ENCODE measurements at regions not wholly inside any gene's neighbourhood (a gene's known extent, or its start where the extent isn't known, plus 50 kb on each side); places are given as distances from the start of the nearest gene placed in this dataset.
"Not testable (repeated sequence)": the region's sequence is repeated elsewhere in the genome, so short reads cannot be mapped to it uniquely, and the experiment has no call there.

DNA sequence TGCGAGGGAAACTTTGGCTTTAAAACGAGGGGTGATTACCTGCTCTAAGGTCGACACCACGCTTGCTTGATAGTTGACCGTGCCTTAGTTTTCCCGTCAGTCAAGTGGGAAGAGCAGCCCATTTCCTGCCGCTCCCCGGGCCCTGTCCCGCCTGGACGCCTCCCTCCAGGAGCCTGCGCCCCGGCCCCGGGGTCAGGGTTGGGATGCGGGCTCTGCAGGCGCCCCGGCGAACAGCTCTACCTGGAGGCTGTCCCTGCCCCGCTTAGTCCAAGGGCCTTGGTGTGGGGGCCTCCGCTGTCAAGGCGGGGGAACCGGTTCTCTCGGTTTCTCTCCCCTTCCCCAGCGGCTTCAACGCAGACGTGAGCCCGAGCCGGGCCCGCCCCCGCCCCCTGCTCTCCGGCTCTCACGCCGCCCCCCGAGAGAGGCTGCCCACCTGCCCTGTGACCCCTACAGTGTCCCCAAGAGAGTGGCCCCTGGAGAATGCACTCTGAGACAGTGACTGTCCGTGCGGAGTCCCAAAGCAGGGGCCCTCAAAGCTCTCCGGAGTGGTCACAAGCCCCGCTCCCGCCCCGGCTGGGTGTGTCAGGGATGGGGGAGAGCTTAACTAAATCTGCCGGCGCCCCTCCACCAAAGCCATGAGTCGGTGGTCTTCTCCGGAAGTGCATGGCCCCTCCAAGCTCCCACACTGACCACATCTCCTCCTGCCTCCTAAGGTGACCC is 117.4 kb upstream of the SMURF2 start:
- H3K4me3 ChIP-seq (ENCODE audit: control insufficient read depth, low read depth, low read length): no peak overlapping the region
- DNase-seq (ENCODE audit: low read depth): no peak
- TF ChIP-seq, protein P1, sequence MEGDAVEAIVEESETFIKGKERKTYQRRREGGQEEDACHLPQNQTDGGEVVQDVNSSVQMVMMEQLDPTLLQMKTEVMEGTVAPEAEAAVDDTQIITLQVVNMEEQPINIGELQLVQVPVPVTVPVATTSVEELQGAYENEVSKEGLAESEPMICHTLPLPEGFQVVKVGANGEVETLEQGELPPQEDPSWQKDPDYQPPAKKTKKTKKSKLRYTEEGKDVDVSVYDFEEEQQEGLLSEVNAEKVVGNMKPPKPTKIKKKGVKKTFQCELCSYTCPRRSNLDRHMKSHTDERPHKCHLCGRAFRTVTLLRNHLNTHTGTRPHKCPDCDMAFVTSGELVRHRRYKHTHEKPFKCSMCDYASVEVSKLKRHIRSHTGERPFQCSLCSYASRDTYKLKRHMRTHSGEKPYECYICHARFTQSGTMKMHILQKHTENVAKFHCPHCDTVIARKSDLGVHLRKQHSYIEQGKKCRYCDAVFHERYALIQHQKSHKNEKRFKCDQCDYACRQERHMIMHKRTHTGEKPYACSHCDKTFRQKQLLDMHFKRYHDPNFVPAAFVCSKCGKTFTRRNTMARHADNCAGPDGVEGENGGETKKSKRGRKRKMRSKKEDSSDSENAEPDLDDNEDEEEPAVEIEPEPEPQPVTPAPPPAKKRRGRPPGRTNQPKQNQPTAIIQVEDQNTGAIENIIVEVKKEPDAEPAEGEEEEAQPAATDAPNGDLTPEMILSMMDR (IDR thresholded peaks at IDR 0.05; ENCODE audit: control insufficient read depth, insufficient read depth, low read depth, low read length, missing control alignments): no peak

DNA sequence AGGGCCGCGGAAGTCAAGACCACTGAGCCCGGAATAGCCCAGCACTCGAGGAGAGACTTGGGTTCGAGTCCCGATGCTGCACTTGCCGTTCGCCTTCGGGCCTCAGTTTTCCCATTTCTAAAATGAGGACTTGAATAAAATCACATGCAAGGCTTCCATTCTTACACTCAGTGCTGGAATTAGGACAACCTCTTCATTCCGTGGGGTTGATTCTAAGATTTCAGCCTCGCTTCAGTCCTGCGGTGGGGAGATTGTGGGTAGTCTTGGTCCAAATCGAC is 116.9 kb upstream of the SMURF2 start:
- H3K4me3 ChIP-seq (ENCODE audit: control insufficient read depth, low read depth, low read length); DNase-seq (ENCODE audit: low read depth): not testable (repeated sequence)

DNA sequence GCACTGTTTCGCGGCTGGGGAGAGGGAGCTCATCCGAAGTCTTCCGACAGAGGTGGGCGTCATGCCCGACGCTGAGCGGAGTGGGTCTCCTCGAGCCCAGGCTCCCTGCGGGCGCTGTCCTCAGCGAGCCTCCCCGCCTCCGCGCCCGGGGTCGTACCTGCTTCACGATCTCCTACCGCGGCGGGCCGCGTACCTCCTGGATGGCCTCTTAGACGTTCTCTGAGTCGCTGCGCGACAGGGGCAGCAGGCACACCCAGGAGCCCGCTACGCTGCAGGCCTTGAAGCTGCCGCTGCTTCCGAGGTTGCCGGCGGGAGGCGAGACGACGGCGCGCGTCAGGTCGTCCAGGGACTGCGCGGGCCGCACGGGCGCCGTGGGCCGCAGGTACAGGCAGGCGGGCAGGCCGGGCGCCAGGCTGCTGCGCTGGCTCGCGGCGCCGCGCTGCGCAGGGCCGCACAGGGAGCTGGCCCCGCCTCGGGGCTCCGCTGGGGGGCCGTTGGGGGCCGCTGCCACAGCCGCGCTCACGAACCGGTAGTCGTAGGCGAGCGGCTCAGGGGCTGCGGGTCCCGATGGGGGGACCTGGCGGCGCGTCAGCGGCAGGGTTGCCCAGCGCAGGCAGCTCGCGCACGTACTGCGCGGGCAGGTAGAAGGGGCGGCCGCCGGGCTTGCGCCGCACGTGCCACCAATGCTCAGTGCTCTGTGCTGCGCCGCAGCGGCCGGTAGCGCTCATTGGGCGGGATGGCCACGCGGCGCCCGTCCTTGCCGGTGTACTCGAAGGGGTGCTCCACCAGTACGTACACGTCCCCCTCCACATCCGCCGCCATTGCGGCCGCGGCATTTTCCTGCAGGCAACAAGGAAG is 116.4 kb upstream of the SMURF2 start:
- TF ChIP-seq, protein P1 (IDR thresholded peaks at IDR 0.05; ENCODE audit: control insufficient read depth, insufficient read depth, low read depth, low read length, missing control alignments): no peak
- no peak overlapping the region for H3K4me3 ChIP-seq (ENCODE audit: control insufficient read depth, low read depth, low read length)
- no peak for DNase-seq (ENCODE audit: low read depth)

DNA sequence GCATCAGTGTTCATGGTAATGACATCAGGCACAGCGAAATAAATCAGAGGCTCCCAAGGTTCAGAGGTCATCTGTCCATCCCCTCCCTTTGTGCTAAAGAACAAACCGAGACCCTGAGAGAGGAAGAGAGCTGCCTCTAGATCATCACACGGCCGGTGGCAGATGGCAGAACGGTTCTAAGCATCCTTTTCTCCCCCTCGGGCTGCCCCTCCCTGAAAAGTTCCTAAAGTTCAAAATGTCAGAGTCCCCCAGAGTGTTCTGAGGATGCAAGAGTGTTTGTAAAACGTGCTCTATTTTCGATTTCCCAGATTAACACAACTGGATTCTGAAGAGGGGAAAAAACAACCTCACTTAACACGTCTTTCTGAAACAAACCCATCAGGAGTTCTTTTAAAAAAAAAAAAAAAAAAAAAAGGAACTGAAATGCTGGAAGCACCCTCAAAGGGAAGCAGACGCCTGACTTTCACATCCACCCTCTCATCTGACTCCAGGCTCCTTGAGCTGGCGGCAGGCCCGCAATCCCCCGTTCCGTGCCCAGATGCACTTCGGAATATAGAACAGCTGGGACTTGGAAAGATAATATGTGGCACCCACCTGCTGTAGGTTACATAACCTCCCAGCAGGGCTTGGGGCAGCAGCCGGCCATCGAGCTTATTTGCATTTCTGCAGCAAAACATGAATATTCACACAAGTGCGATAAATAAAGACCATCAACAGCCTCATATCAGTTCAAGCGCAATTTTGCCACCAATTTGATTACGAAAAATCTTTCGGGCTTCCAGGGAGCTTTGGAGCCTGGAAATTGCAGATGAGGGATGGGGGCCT is 115.5 kb upstream of the SMURF2 start:
- DNase-seq (ENCODE audit: low read depth): no peak
- H3K4me3 ChIP-seq (ENCODE audit: control insufficient read depth, low read depth, low read length): no peak overlapping the region
- TF ChIP-seq, protein P1 (IDR thresholded peaks at IDR 0.05; ENCODE audit: control insufficient read depth, insufficient read depth, low read depth, low read length, missing control alignments): no peak

DNA sequence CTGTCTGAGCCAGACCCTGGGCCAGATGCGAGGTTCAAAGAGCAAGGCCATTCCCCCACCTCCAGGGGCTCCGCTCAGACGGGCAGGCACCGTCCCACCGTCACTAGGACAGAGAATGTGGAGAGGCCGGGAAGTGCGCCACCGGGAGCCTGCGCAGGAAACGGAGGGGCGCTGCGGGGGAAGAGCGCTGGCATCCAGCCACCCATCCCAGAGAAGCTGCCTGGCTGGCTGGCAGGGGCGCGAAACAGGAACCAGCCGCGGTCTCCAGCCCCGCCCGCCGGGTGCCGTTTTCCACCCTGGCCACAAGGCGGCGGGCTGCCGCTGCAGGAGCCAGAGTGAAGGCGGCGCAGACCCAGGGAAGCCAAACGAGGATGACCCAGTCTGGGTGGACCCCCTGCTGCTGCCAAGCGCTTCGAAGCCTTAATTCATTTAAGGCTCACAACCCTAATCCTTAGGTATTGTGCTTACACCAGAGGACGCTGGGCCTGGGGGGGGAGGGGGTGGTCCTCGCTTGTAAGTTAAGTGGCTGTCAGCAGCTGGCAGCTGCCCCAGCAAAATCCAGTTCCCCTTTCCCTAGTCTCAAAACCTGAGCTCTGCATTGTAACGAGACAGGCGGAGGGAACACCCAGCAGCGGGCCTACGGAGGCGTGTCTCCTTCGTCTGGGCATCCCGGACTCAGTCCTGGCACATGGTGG is 114.8 kb upstream of the SMURF2 start:
- not testable (repeated sequence) for DNase-seq (ENCODE audit: low read depth); H3K4me3 ChIP-seq (ENCODE audit: control insufficient read depth, low read depth, low read length)
- TF ChIP-seq, protein P1 (IDR thresholded peaks at IDR 0.05; ENCODE audit: control insufficient read depth, insufficient read depth, low read depth, low read length, missing control alignments): peak; percentile 89

- H3K4me3 ChIP-seq (ENCODE audit: control insufficient read depth, low read depth, low read length): no peak overlapping the region
- no peak for DNase-seq (ENCODE audit: low read depth)
- TF ChIP-seq, protein P1 (IDR thresholded peaks at IDR 0.05; ENCODE audit: control insufficient read depth, insufficient read depth, low read depth, low read length, missing control alignments): no peak
These were observed 113.8 kb upstream of the SMURF2 start for GRCh38 chr17:64775701-64776570.

Data from AG09309 (cell line).